GM12892 (cell line): ENCODE measurements at regions not wholly inside any gene's neighbourhood (a gene's known extent, or its start where the extent isn't known, plus 50 kb on each side); places are given as distances from the start of the nearest gene placed in this dataset.

Experiments
- POLR2A ChIP-seq: IDR thresholded peaks from 2 replicates; pipeline ENCODE4 v1.6.1; 2011; ENCODE audit warnings: low read depth, low read length, control low read depth
- POLR2AphosphoS5 ChIP-seq: IDR thresholded peaks from 2 replicates; pipeline ENCODE4 v1.6.1; 2011; ENCODE audit warnings: low read depth, low read length, control low read depth
- TAF1 ChIP-seq: IDR thresholded peaks from 2 replicates; pipeline ENCODE4 v1.6.1; 2011; ENCODE audit warnings: low read depth, mild to moderate bottlenecking, control low read depth, low read length, borderline replicate concordance

- TF ChIP-seq POLR2AphosphoS5 = no peak
- TF ChIP-seq POLR2A = no peak
- no peak for TF ChIP-seq TAF1
Measured at GRCh38 chr2:125684932-125685331, 971.0 kb upstream of the GYPC start.
